Cardiac fibroblast (primary cell): ENCODE measurements at regions not wholly inside any gene's neighbourhood (a gene's known extent, or its start where the extent isn't known, plus 50 kb on each side); places are given as distances from the start of the nearest gene placed in this dataset.
"Not testable (repeated sequence)": the region's sequence is repeated elsewhere in the genome, so short reads cannot be mapped to it uniquely, and the experiment has no call there.

Experiments used
- DNase-seq, 2 donors: peaks; one replicate each; pipeline versions ENCODE4 v3.0.0 to v3.0.0-alpha.2; 2010; ENCODE audit warnings: low read depth in 2 of 2
- H3K4me3 ChIP-seq, 2 donors: replicated peaks in 1 of 2; 1 replicate in 1 of 2; 2 replicates in 1 of 2; pipeline ENCODE4 v1.5.1; 2011; ENCODE audit warnings: low read depth in 2 of 2, low read length in 2 of 2, mild to moderate bottlenecking in 2 of 2, moderate library complexity in 1 of 2
- CTCF ChIP-seq: IDR thresholded peaks from one replicate; pipeline ENCODE4 v1.5.1; 2011; ENCODE audit warnings: low read depth, mild to moderate bottlenecking, low read length, inconsistent platforms

DNA sequence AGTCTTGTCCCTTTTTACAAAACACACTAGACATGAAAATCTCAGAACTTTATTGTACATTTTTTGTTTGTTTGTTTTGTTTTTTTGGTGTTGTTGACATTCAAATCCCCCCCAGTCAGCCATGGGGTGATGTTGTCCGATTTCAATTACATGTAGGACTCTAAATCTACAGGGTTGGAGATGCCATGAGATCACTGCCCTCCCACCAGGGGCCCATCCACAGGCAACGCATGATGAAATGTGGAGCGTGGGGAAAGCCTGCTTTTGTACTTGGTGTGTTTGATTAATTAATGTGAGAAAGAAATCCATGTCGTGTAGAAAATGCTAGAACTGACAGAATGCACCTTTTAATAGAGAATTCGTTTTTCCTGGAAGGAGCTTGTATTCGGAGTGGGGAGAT lies 93.2 kb downstream of the ZNF22 start:
- no peak for DNase-seq
- no peak for TF ChIP-seq CTCF
- no peak overlapping the region for H3K4me3 ChIP-seq

DNA sequence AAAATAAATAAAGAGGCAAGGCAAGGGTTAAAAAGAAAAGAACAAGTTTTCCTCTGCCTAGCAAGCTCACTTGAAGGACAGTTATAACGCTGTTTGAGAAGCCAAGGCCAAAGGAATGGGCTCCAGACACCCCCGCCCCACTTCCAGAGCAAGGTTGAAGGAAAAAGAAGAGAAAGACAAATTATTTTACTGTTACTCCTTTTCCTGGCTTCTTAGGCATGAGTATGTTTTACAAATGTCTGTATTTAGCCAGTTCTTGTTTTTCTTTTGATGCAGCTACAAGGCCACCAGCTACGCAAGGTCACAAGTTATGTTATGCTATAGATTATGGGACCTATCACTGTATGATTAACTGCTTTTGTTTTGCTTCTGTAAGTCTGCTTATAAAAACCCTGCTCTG lies 94.6 kb downstream of the ZNF22 start:
- no peak for TF ChIP-seq CTCF
- DNase-seq: no peak
- H3K4me3 ChIP-seq: no peak overlapping the region

DNA sequence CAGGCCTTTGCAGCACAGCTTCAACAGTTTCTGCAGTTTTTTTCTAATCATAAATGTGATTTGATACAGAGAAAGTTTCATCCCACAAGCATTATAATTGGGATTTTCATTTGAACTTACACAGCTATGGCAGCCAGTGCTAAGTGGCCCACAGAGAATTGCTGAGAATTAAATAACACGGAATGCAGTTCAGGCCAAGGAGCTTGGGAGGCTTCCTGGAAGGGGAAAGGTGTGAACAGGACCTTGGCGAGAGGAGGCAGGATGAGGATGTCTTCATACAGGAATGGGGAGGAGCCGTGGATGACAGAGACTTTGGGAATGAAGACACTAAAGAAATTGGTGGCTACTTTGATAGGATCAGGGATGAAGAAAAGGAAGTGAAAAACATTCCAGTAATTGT lies 95.3 kb downstream of the ZNF22 start:
- DNase-seq: no peak
- TF ChIP-seq CTCF: no peak
- H3K4me3 ChIP-seq: no peak overlapping the region

GRCh38 chr10:45100429-45100828 lies 99.7 kb downstream of the ZNF22 start:
- TF ChIP-seq CTCF: no peak
- no peak overlapping the region for H3K4me3 ChIP-seq
- DNase-seq: no peak

GRCh38 chr10:45104674-45105073 lies 104.0 kb downstream of the ZNF22 start:
- no peak for TF ChIP-seq CTCF
- H3K4me3 ChIP-seq: no peak overlapping the region
- DNase-seq: no peak

DNA sequence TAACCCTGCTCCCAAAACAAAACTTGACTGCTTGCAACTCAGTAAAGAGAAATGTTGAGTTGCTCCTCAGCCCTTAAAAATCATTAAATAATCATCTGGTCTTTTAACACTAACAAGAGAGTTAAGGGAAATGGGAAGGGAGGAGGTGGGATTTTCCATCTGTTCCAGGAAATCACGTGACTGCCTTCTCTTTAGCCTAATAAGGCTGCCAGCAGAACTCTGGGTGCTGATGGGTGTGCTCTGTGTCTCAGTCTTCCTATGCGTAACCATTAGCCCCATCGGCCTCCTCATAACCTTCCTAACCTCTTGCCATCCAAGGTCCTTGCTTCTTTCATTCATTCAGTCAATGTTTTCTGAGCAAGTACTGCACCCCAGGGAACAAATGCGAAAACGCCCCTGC lies 104.6 kb downstream of the ZNF22 start:
- not testable (repeated sequence) for H3K4me3 ChIP-seq
- DNase-seq: peak; percentile 2 to 9

GRCh38 chr10:45106236-45106856 lies 105.6 kb downstream of the ZNF22 start:
- no peak for DNase-seq
- no peak for TF ChIP-seq CTCF
- no peak overlapping the region for H3K4me3 ChIP-seq
